C4-2B (cell line): ENCODE measurements at regions not wholly inside any gene's neighbourhood (a gene's known extent, or its start where the extent isn't known, plus 50 kb on each side); places are given as distances from the start of the nearest gene placed in this dataset.
A peak's percentile ranks its signal among the peaks of the same experiment; 100 is the strongest.

Experiments used
- H3K27ac ChIP-seq: fragments of 450-650 bp; 2 replicates; pipeline ENCODE4 v1.5.1; 2017
- CTCF ChIP-seq: fragments of 450-650 bp; conservative IDR thresholded peaks from 2 replicates; pipeline ENCODE4 v1.5.1; 2017; ENCODE audit warnings: mild to moderate bottlenecking
- ZFX ChIP-seq: fragments of 450-650 bp; IDR thresholded peaks from 2 replicates; pipeline ENCODE4 v1.6.1; 2017

DNA sequence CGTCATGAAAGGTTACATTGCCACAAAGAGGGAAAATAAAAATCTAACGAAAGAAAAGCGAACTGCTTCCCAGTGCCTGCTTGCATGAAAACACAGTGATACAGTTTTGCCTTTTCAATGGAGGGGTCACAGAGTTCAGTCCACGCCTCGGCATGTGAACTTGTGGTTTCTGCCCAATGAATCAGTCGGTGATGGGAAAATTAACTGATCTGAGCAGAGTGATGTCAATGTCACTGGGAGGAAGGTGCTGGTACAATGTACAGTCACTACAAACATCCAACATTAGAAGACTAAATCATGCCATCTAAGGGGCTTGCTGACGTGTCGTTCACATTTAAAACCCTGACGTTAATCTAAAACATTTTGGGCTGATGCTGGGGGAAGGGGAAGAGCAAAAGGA lies 151.8 kb upstream of the MSX2 start:
- TF ChIP-seq CTCF (no peak), ZFX (no peak)
- no peak overlapping the region for H3K27ac ChIP-seq

DNA sequence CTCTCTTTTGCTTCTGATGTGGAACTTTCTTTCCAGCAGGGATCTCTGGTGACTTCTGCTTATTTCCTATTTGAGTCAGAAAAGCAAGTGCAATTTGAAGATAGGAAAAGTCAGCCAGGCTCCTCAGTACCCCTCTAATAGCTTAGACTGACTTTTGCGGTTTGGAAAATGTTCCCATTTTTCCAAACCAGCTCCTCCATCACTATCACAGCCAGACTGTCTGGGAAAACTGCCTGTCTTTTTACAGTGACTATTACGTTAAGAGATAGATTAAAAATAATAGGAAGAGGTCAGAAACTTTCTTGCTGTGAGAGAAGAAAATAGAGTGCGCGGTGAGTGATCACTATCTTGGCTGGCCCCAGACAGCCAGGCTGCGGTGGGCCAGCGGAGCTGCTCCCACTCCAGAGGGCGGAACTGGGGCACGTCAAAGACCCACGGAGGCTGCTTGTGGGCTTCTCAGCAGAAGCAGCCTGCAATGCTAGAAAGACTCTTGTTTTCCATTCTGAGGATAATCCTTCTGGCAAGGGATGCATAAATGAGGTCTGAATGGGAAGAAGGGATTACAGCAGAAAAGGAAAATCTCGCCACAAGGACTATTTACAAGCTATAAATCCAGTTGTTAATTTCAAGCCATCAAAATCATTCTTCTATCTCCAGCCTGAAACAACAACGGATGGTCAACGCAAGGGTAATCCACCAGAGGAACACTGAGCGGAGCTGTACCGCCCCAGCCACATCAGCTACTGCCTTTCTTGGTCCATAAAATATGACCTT lies 151.0 kb upstream of the MSX2 start:
- TF ChIP-seq ZFX (no peak), CTCF (no peak)
- no peak overlapping the region for H3K27ac ChIP-seq

GRCh38 chr5:174575043-174575442 lies 149.3 kb upstream of the MSX2 start:
- no peak overlapping the region; the same call in 1 of the 2 replicates for H3K27ac ChIP-seq
- no peak for TF ChIP-seq ZFX
- TF ChIP-seq CTCF, result no peak

- H3K27ac ChIP-seq, result no peak overlapping the region
- TF ChIP-seq ZFX, result no peak
- no peak for TF ChIP-seq CTCF
These were observed 148.3 kb upstream of the MSX2 start for GRCh38 chr5:174576042-174576441.

GRCh38 chr5:174581479-174581878 lies 142.9 kb upstream of the MSX2 start:
- TF ChIP-seq CTCF (peak; percentile 58), ZFX (no peak)
- H3K27ac ChIP-seq, result no peak overlapping the region

GRCh38 chr5:174581894-174582293 lies 142.5 kb upstream of the MSX2 start:
- TF ChIP-seq CTCF (no peak; the same call in 1 of the 2 replicates), ZFX (no peak)

DNA sequence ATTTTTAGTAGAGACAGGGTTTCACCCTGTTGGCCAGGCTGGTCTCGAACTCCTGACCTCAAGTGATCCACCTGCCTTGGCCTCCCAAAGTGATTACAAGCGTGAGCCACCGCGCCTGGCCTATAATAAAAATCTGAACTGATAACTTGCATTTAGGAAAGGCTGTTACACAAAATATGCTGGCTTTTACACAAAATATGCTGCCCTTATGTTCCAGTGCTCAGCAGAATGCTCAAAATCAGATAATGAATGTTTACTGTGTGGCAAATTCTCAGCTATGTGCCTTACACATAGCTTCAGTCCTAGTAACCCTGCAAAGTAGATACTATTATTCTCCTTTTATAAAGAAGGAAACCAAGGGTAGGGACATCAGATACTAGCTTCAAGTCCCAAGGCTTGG lies 141.3 kb upstream of the MSX2 start:
- no peak overlapping the region for H3K27ac ChIP-seq
- no peak for TF ChIP-seq ZFX
- TF ChIP-seq CTCF, result no peak

More at GRCh38 chr5:174581894-174582293, 142.5 kb upstream of the MSX2 start:
- H3K27ac ChIP-seq, result no peak overlapping the region
